Upper lobe of left lung (tissue), 4 donors: ENCODE measurements at regions not wholly inside any gene's neighbourhood (a gene's known extent, or its start where the extent isn't known, plus 50 kb on each side); places are given as distances from the start of the nearest gene placed in this dataset.

Experiments
- EP300 ChIP-seq, 4 donors: sonication (generic); formaldehyde crosslinking; IDR thresholded peaks; one replicate each; pipeline ENCODE4 v1.5.1; 2017; ENCODE audit warnings: antibody characterized with exemption in 4 of 4, control low read depth in 2 of 4
- POLR2A ChIP-seq, 4 donors: fragments of 450-650 bp; IDR thresholded peaks; one replicate each; pipeline ENCODE4 v1.5.1; 2016 to 2017; ENCODE audit warnings: antibody characterized with exemption in 4 of 4, mild to moderate bottlenecking in 2 of 4
- POLR2AphosphoS5 ChIP-seq, 2 donors: sonication (generic); formaldehyde crosslinking; IDR thresholded peaks; one replicate each; pipeline ENCODE4 v1.5.1; 2017; ENCODE audit warnings: antibody characterized with exemption in 2 of 2
- TF ChIP-seq, protein P1 (sequence below), 6 experiments: fragments of 450-650 bp in 4 of 6; fragments of 200-600 bp in 2 of 6; sonication (generic) in 2 of 6; IDR thresholded peaks; one replicate each; pipeline ENCODE4 v1.5.1; 2016 to 2019; ENCODE audit warnings: antibody characterized with exemption in 6 of 6

DNA sequence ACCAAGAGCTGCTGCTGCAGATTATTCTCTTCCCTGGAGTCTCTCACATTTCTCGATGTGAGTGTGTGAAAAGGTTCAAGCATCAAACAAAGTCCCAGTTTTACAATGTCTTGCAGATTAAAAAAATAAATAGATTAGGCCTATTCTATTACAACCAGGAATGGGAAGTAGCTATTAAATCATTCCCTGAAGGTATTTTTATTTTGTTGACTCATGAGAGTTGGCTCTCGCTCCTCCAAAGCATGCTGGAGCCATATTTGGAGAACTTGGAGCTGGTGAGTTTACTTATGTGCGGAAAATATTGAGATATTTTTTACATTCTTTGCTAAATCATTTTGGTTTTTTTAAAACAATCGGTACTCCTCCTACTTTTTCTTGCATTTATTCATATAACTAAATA is 572.3 kb downstream of the ETNK1 start:
- TF ChIP-seq POLR2A (IDR thresholded peaks at IDR 0.05) (no peak), EP300 (IDR thresholded peaks at IDR 0.05) (no peak), POLR2AphosphoS5 (IDR thresholded peaks at IDR 0.05) (no peak)
- TF ChIP-seq, protein P1, sequence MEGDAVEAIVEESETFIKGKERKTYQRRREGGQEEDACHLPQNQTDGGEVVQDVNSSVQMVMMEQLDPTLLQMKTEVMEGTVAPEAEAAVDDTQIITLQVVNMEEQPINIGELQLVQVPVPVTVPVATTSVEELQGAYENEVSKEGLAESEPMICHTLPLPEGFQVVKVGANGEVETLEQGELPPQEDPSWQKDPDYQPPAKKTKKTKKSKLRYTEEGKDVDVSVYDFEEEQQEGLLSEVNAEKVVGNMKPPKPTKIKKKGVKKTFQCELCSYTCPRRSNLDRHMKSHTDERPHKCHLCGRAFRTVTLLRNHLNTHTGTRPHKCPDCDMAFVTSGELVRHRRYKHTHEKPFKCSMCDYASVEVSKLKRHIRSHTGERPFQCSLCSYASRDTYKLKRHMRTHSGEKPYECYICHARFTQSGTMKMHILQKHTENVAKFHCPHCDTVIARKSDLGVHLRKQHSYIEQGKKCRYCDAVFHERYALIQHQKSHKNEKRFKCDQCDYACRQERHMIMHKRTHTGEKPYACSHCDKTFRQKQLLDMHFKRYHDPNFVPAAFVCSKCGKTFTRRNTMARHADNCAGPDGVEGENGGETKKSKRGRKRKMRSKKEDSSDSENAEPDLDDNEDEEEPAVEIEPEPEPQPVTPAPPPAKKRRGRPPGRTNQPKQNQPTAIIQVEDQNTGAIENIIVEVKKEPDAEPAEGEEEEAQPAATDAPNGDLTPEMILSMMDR (IDR thresholded peaks at IDR 0.05) = no peak
